ENCODE measurements at regions not wholly inside any gene's neighbourhood (a gene's known extent, or its start where the extent isn't known, plus 50 kb on each side); places are given as distances from the start of the nearest gene placed in this dataset.

DNA sequence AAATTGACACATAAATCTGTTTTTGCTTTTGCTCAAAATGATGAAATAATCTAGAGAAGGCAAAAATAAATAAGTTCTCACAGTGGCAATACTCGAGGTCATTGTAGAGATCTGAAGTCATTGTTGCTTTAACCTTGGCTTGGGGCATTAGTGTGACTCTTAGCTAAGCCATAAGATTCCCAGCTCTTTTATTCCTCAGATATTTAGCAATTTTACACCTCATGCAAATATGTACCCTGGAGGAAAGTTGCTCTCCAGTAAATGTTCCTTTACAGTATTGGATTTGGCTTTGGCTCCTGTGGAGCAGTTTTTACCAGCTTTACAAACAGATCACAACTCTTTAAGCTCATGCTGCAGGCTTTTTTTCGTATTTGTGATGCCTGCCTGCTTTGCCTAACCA lies 134.2 kb upstream of the NABP1 start:
- TF ChIP-seq, protein P1, sequence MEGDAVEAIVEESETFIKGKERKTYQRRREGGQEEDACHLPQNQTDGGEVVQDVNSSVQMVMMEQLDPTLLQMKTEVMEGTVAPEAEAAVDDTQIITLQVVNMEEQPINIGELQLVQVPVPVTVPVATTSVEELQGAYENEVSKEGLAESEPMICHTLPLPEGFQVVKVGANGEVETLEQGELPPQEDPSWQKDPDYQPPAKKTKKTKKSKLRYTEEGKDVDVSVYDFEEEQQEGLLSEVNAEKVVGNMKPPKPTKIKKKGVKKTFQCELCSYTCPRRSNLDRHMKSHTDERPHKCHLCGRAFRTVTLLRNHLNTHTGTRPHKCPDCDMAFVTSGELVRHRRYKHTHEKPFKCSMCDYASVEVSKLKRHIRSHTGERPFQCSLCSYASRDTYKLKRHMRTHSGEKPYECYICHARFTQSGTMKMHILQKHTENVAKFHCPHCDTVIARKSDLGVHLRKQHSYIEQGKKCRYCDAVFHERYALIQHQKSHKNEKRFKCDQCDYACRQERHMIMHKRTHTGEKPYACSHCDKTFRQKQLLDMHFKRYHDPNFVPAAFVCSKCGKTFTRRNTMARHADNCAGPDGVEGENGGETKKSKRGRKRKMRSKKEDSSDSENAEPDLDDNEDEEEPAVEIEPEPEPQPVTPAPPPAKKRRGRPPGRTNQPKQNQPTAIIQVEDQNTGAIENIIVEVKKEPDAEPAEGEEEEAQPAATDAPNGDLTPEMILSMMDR (IDR thresholded peaks at IDR 0.05): no peak
- TF ChIP-seq POLR2AphosphoS5 (IDR thresholded peaks at IDR 0.05): no peak
